Activated naive CD4-positive, alpha-beta T cell treated with anti-CD3 and anti-CD28 coated beads, Interleukin-2, amount 10 ng/mL, durations not matched to agents 7 days and 5 days (primary cell): ENCODE measurements at regions not wholly inside any gene's neighbourhood (a gene's known extent, or its start where the extent isn't known, plus 50 kb on each side); places are given as distances from the start of the nearest gene placed in this dataset.

Experiments
- CTCF ChIA-PET: fragments of 350-600 bp; sonication (Branson Sonifier 250); formaldehyde crosslinking; loops from one replicate; lab custom pipeline; 2021; ENCODE audit warnings: antibody characterized with exemption; lab: Charles Lee
- DNase-seq: peaks from one replicate; pipeline ENCODE4 v3.0.0-alpha.2; 2020
- H3K27ac Mint-ChIP-seq: one replicate; pipeline ENCODE4 v1.8.0; 2021; ENCODE audit warnings: mild to moderate bottlenecking, moderate library complexity, mixed read lengths
- H3K27me3 Mint-ChIP-seq: one replicate; pipeline ENCODE4 v1.8.0; 2021; ENCODE audit warnings: mild to moderate bottlenecking, mixed read lengths
- H3K36me3 Mint-ChIP-seq: one replicate; pipeline ENCODE4 v1.8.0; 2021; ENCODE audit warnings: mixed read lengths
- H3K4me1 Mint-ChIP-seq: one replicate; pipeline ENCODE4 v1.8.0; 2021; ENCODE audit warnings: mixed read lengths
- H3K4me3 Mint-ChIP-seq: one replicate; pipeline ENCODE4 v1.8.0; 2021; ENCODE audit warnings: mild to moderate bottlenecking, moderate library complexity, mixed read lengths
- H3K9me3 Mint-ChIP-seq: one replicate; pipeline ENCODE4 v1.8.0; 2021; ENCODE audit warnings: mixed read lengths

DNA sequence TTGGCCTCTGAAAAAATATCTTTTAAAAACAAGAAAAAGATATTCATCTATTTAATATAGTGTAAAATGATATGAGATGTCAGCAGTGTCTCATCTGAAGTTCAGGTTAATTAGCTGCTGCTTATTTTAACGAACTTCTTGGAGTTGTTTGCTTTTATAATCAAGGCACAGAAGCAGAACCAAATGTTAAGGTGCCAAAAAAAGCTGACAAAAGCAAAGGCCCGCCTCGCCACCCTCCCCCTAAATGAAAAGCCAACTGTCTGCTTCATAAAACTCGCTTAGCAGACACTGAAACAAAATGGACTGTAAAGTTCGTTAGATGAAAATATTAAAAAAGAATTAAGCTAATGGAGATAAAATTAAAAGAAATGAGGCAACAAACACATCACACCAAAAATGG, 562.6 kb downstream of the ZEB2 start:
- Mint-ChIP-seq H3K9me3 (no peaks in the 10 kb centered on the region), H3K27ac (no peak overlapping the region), H3K36me3 (no peaks in the 10 kb centered on the region), H3K27me3 (no peaks in the 10 kb centered on the region), H3K4me3 (no peak overlapping the region), H3K4me1 (no peaks in the 10 kb centered on the region)
- CTCF ChIA-PET, result no interaction called here
- no peak for DNase-seq

DNA sequence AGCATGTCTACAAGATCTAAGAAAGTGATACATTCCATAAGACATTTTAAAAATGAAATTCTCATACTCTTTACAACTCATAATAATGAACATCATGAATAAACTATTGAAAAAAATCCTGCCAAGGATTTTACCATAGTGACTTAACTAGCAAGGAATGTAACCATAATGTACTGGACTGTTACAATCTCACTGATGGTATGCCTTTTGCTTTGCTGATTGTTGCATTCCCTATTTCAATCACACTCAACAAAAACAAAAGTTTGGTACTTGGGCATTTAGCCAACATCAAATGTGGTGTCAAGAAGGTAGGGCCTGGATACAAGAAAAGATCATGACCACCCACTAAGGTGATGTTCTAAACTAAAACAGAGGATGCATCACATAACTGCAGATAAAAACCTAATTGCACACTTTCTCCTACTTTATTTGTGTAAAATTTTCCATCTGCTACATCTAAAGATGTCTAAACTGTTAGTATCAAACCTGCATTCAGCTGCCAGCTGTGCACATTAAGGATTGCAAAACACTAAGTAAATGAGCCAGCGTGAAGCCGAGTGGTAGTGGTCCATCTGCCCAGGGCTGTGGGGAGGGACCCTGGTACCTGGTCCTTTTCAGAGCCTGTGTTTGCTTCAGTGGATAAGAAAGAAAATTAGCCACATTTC, 564.4 kb downstream of the ZEB2 start:
- Mint-ChIP-seq H3K27ac (no peak overlapping the region), H3K36me3 (no peaks in the 10 kb centered on the region), H3K4me3 (no peak overlapping the region), H3K9me3 (no peaks in the 10 kb centered on the region), H3K4me1 (no peaks in the 10 kb centered on the region), H3K27me3 (no peaks in the 10 kb centered on the region)
- no peak for DNase-seq
- CTCF ChIA-PET, result no interaction called here

DNA sequence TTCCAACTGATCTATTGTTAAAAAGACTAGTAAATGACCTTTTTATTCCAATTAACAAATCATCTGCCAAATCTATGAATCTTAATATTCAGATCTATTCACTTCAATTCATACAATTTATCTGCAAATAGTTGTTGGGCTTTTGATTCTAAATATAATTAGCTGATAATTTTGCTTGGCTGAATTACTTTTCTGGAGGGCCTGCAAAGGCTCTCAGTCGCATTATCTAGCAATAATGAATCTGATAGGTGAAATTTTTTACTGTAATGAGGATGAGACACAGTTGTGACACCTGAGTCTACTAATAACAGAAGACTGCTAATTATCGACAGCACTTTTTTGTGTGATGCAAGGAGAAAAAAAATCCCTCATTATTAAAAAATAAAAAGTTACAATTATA, 565.1 kb downstream of the ZEB2 start:
- DNase-seq, result no peak
- H3K4me3 Mint-ChIP-seq, result no peak overlapping the region
- no peaks in the 10 kb centered on the region for H3K4me1 Mint-ChIP-seq
- no peaks in the 10 kb centered on the region for H3K27me3 Mint-ChIP-seq
- no peak overlapping the region for H3K27ac Mint-ChIP-seq
- H3K9me3 Mint-ChIP-seq, result no peaks in the 10 kb centered on the region
- H3K36me3 Mint-ChIP-seq, result no peaks in the 10 kb centered on the region
- CTCF ChIA-PET, result no interaction called here

DNA sequence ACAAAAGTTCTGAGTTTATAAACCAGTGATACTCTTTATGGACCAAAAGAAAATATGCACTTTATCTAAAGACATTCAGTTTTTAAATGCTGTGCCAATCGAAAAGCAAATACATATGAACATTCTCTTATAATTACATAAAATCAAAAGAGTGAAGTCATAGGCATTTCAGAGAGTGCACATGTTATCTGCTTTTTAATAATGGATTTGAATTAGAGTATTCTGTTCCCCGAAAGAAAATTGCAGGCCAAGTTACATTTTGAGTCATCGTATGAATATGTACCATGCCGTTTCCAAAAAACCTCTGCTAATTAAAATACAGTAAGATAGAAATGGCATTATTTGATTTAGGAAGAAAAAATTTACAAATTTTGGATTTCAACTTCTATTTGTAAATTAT, 565.7 kb downstream of the ZEB2 start:
- no peaks in the 10 kb centered on the region for H3K4me1 Mint-ChIP-seq
- no peak for DNase-seq
- no peaks in the 10 kb centered on the region for H3K9me3 Mint-ChIP-seq
- no peak overlapping the region for H3K27ac Mint-ChIP-seq
- no peaks in the 10 kb centered on the region for H3K27me3 Mint-ChIP-seq
- H3K4me3 Mint-ChIP-seq, result no peak overlapping the region
- no peaks in the 10 kb centered on the region for H3K36me3 Mint-ChIP-seq
- CTCF ChIA-PET, result no interaction called here

DNA sequence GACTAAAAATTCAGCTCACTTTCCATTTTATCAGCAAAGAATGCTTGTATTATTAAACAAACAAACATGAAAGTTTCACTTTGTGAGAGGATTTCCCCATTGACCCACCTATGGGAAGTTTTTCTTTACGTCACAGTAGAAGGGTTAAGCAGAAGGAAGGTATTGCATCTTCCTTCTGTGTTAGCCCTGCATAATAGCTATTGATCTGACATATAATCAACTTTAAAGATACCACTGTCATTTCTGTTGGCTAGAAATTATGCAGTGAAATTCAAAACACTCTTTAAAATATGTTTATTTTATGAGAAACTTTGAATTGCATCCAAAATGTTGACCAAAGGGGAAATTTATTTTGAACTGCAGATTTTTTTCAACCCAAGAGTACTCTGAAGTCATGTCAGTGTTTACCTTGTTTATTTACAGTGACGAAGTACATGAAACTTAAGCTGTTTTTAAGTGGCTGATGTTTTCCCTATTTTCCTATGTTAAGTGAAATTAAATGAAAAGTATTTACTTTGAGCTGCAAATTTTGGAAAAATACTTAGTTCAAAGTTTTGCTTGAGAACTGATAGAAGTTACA, 566.4 kb downstream of the ZEB2 start:
- no peak overlapping the region for H3K27ac Mint-ChIP-seq
- H3K27me3 Mint-ChIP-seq, result no peaks in the 10 kb centered on the region
- H3K9me3 Mint-ChIP-seq, result no peaks in the 10 kb centered on the region
- CTCF ChIA-PET, result no interaction called here
- no peaks in the 10 kb centered on the region for H3K4me1 Mint-ChIP-seq
- H3K4me3 Mint-ChIP-seq, result no peak overlapping the region
- no peak for DNase-seq
- no peaks in the 10 kb centered on the region for H3K36me3 Mint-ChIP-seq

DNA sequence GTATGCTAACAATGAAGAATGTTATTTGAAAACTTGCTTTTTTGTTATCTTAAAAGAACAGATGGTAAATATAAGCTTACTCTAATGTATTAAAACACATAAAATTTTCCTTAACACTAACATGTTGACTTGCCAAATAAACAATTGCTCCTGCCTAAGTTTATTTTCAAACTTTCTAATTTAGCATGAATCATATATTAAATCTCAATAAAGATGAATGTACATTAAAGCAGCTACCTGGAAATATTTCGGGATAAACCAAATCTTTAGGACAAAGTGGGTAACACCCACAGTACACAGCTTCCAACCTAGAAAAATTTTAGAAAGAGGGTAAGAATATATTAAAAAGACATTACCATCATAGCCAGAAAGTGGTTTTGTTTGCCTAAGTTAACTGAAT, 567.4 kb downstream of the ZEB2 start:
- no peak for DNase-seq
- Mint-ChIP-seq H3K4me3 (no peak overlapping the region), H3K9me3 (no peaks in the 10 kb centered on the region), H3K36me3 (no peaks in the 10 kb centered on the region), H3K4me1 (no peaks in the 10 kb centered on the region), H3K27me3 (no peaks in the 10 kb centered on the region), H3K27ac (no peak overlapping the region)
- CTCF ChIA-PET, result no interaction called here

DNA sequence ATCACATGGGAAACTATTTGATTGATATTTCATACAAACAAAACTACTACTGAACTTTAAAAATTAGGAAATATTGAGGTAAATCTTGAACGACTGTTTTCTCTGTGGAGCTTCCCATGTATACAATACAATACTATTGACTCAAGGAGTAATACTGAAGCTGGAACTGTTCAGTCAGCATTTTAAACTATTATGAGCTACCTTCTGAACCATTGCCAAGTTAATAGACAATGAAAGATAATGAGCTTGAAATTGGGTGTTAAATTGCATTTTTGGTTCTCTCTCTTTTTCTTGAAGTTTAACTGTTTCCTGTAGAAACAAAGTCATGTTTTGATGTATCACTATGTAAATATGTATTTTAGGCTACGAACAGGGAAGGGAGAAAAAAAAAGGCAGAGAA, 569.2 kb downstream of the ZEB2 start:
- H3K27me3 Mint-ChIP-seq, result no peaks in the 10 kb centered on the region
- H3K4me1 Mint-ChIP-seq, result no peaks in the 10 kb centered on the region
- H3K9me3 Mint-ChIP-seq, result no peaks in the 10 kb centered on the region
- CTCF ChIA-PET, result interaction anchor here (1.0 kb wide), 1 partner anchor 11 kb away, joined by 3 read pairs; no protein-coding TSS in a partner anchor
- no peak overlapping the region for H3K4me3 Mint-ChIP-seq
- no peaks in the 10 kb centered on the region for H3K36me3 Mint-ChIP-seq
- H3K27ac Mint-ChIP-seq, result no peak overlapping the region
- no peak for DNase-seq

DNA sequence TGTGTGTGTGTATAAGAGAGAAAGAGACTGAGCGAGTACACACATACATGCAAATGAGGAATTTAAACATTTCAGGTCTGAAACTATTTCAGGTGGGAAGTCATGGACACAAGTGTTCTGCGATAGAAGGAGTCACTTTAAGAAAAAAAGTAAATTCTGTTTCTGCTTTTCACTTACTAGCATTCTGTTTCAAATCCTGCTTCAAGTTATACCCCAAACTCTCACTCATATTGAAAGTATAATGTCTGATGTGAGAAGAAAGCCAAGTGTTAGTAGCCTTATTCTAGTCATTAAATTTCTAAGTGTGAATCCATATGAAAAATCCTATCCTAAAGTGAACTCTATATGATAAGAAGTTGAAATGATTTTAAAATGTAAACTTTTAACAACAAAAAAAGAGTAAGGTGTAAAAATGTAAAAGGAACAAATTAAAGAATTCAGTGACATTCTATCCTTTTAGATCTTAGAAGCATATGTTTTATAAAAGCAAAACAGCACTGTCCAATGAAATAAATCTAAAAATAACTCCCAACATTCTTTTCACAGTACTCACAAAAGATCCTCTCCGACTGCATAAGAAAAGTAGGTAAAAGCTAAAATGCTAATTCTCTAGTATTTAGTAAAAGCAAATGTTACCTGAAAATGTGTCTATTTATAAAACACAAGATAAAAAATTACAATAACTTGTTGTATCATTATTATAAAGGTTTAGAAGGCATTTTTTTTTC, 570.6 kb downstream of the ZEB2 start:
- Mint-ChIP-seq H3K36me3 (no peaks in the 10 kb centered on the region), H3K27me3 (no peaks in the 10 kb centered on the region), H3K4me3 (no peak overlapping the region), H3K4me1 (no peaks in the 10 kb centered on the region), H3K9me3 (no peaks in the 10 kb centered on the region), H3K27ac (no peak overlapping the region)
- no peak for DNase-seq
- CTCF ChIA-PET, result no interaction called here

DNA sequence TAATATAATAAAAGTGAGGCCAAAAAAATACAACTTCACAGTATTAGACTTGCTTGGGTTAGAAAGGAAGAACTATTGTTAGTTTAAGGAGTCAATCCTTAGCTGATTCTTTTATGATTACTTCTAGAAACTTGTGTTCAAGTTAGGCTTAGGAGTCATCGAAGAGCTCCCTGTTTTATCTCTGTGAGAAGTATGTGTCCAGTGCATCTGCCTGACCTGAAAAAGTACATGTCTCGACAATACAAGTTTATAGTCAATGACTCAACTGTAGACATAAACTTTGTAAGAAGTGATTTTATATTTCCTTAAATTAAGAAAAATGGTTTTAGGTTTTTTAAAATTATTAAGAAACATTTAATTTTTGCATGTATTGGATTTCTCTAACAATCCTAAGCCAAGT, 571.2 kb downstream of the ZEB2 start:
- no peaks in the 10 kb centered on the region for H3K9me3 Mint-ChIP-seq
- no peak overlapping the region for H3K4me3 Mint-ChIP-seq
- H3K36me3 Mint-ChIP-seq, result no peaks in the 10 kb centered on the region
- CTCF ChIA-PET, result interaction anchor here (1.1 kb wide), 1 partner anchor 11 kb away, joined by 3 read pairs; no protein-coding TSS in a partner anchor
- H3K4me1 Mint-ChIP-seq, result no peaks in the 10 kb centered on the region
- DNase-seq, result no peak
- H3K27me3 Mint-ChIP-seq, result no peaks in the 10 kb centered on the region
- no peak overlapping the region for H3K27ac Mint-ChIP-seq

DNA sequence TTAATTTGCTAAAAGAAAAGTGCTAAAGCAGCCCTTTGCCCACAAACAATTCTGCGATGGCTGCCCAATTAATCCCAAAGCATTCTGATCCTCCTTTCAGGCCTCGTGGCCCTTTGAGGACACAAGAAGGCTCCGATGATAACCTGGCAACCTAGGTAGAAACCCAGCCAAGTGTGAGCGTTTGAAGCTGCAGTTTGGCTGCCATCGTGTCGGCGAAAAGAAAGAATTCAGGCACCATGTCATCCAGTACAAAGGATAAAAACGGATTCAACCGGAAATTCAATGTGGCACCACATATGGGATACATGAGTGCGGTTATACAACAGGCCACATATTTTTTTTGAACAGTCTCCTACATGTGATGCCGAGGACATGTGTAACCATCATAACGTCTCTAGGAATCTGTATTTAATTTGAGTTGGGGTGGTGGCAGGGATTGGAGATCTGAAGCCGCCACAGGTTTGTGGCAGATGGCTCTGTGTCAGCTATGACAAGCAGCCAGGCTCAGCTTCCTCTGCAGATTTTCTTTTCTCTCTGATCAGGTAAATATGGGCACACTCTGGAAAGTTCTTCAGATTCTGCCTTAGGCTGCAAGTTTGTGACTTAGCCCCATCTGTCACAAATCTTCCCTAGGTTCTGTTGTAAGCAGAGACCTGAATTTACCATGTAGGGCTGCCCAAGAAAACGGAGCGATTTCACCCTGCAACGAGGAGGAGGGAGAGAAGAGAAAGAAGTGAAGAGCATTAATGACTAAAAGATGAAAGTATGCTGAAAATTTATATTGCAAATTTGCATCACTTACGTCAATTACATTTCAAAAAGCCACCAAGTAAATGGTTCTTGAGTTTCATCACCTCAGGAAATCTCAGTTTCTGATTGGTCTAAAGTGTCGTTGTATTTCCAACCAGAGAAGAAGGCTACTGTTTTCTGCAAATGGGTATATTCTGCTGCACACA, 573.2 kb downstream of the ZEB2 start:
- CTCF ChIA-PET, result no interaction called here
- H3K27ac Mint-ChIP-seq, result no peak overlapping the region
- no peaks in the 10 kb centered on the region for H3K4me1 Mint-ChIP-seq
- no peak overlapping the region for H3K4me3 Mint-ChIP-seq
- no peaks in the 10 kb centered on the region for H3K36me3 Mint-ChIP-seq
- peaks cover 5% of the 10 kb centered on the region for H3K27me3 Mint-ChIP-seq
- no peak for DNase-seq
- H3K9me3 Mint-ChIP-seq, result no peaks in the 10 kb centered on the region

DNA sequence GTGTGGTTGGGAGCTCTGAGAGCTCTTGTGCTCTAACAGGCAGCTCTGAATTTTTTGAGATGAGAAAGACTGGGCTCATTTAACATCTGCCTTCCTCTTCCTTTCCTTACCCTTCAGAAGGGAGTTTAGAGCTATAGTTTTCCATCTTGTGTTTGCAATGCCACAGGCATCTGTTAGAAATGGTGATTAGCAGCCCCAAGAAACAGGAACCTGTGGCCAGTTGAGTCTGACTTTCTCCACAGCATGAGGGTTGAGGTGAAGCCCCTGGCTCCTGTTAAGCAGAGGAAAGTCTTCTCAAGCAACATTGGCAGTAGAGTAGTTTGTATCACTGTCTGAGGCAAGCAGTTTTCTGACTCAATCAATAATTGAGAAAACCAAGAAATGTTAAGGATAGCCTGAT, 577.4 kb downstream of the ZEB2 start:
- H3K9me3 Mint-ChIP-seq, result no peaks in the 10 kb centered on the region
- H3K27ac Mint-ChIP-seq, result no peak overlapping the region
- DNase-seq, result no peak
- no peaks in the 10 kb centered on the region for H3K36me3 Mint-ChIP-seq
- CTCF ChIA-PET, result no interaction called here
- H3K4me1 Mint-ChIP-seq, result peaks cover 4% of the 10 kb centered on the region
- peaks cover 21% of the 10 kb centered on the region for H3K27me3 Mint-ChIP-seq
- no peak overlapping the region for H3K4me3 Mint-ChIP-seq

DNA sequence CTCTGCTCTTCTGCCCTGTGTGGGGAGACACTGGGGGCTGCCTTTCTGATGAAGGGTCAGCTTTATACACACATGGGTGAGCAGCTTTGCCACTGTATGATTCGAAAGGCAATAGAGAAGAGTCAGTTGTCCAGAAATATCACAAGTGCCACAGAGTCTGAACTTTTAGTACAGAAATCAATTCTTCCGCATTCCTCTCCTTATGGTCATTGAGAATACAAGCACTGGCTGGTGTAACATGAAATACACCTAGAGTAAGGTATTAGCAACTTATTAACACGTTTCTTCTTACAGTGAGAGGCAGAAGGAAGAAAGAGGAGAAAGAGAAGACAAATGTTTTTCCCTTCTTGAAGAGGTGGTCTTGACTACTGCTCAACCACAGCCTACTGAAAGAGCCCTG, 579.2 kb downstream of the ZEB2 start:
- Mint-ChIP-seq H3K27ac (no peak overlapping the region), H3K36me3 (no peaks in the 10 kb centered on the region), H3K27me3 (peaks cover 39% of the 10 kb centered on the region), H3K4me3 (no peak overlapping the region), H3K9me3 (no peaks in the 10 kb centered on the region), H3K4me1 (peaks cover 6% of the 10 kb centered on the region)
- CTCF ChIA-PET, result no interaction called here
- DNase-seq, result no peak

DNA sequence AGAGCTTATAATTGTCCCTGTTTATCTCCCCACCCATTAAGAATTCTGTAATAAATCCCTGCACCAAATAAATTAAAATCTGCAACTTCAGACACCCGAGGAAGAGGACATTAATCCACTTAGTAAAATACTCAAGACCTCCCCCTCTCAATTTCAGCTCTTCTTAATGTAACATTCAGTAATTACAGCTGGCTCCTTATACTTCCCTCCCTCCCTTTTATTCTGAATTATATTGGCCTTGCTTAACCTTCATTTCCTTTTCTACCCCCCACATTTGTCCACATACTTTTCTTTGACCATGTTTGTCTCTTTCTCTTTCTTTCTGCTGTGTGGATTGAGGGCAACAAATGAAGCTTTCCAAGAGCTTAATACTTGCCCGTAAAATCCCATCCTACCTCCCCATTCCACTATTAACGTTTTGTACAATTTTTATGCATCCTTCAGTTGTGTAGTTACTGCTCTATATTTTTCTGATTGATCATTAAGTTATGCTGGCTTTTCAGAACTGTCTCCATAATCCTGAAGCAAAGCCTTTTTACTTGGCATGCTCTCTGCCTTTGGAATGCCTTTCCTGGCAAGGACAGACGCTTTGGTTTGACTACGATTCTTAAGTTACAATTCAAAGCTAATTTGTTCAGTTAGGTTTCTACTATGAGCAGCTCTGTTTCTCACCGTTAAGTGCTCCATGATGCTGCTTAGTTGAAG, 580.1 kb downstream of the ZEB2 start:
- peaks cover 41% of the 10 kb centered on the region for H3K27me3 Mint-ChIP-seq

More for the DNA sequence above, 580.1 kb downstream of the ZEB2 start:
- Mint-ChIP-seq H3K4me1 (peaks cover 6% of the 10 kb centered on the region), H3K36me3 (no peaks in the 10 kb centered on the region), H3K9me3 (no peaks in the 10 kb centered on the region), H3K4me3 (no peak overlapping the region), H3K27ac (no peak overlapping the region)
- no peak for DNase-seq
- CTCF ChIA-PET, result no interaction called here
